WTC11 (cell line): ENCODE measurements at regions not wholly inside any gene's neighbourhood (a gene's known extent, or its start where the extent isn't known, plus 50 kb on each side); places are given as distances from the start of the nearest gene placed in this dataset.

Experiments used
- ATAC-seq: fragments of 200-7000 bp; cut with Tn5 transposase; 2 replicates; pipeline ENCODE4 v1.10.0; 2021; ENCODE audit warnings: mild to moderate bottlenecking, moderate library complexity
- CTCF ChIA-PET: fragments of 300-600 bp; sonication (Branson Sonifier 250); formaldehyde crosslinking; loops from one replicate; lab custom pipeline; 2021; ENCODE audit warnings: antibody characterized with exemption; lab: Charles Lee
- POLR2A ChIA-PET: fragments of 350-600 bp; sonication (Branson Sonifier 250); formaldehyde crosslinking; loops from one replicate; lab custom pipeline; 2021; ENCODE audit warnings: antibody characterized with exemption; lab: Charles Lee
- DNase-seq: peaks from one replicate; pipeline ENCODE4 v3.0.0; 2021; ENCODE audit warnings: low spot score
- H3K27ac Mint-ChIP-seq: 2 replicates; pipeline ENCODE4 v1.8.0; 2021; ENCODE audit warnings: mixed read lengths
- H3K27me3 Mint-ChIP-seq: 2 replicates; pipeline ENCODE4 v1.8.0; 2021; ENCODE audit warnings: low read depth, mild to moderate bottlenecking, moderate library complexity, mixed read lengths
- H3K36me3 Mint-ChIP-seq: 2 replicates; pipeline ENCODE4 v1.8.0; 2021; ENCODE audit warnings: mixed read lengths
- H3K4me1 Mint-ChIP-seq: 2 replicates; pipeline ENCODE4 v1.8.0; 2022; ENCODE audit warnings: mixed read lengths
- H3K4me3 Mint-ChIP-seq: 2 replicates; pipeline ENCODE4 v1.8.0; 2021; ENCODE audit warnings: mild to moderate bottlenecking, moderate library complexity, mixed read lengths
- H3K9me3 Mint-ChIP-seq: 2 replicates; pipeline ENCODE4 v1.8.0; 2021; ENCODE audit warnings: mixed read lengths
- ATF1 ChIP-seq: sonication (generic); formaldehyde crosslinking; IDR thresholded peaks from 2 replicates; pipeline ENCODE4 v1.8.1; 2023; ENCODE audit warnings: mild to moderate bottlenecking, moderate library complexity, missing genetic modification reagents
- ATF6 ChIP-seq: sonication (generic); formaldehyde crosslinking; IDR thresholded peaks from 2 replicates; pipeline ENCODE4 v1.8.1; 2023; ENCODE audit warnings: mild to moderate bottlenecking, missing genetic modification reagents
- CREB1 ChIP-seq: sonication (generic); formaldehyde crosslinking; IDR thresholded peaks from 2 replicates; pipeline ENCODE4 v1.8.0; 2023; ENCODE audit warnings: mild to moderate bottlenecking, missing genetic modification reagents
- E2F5 ChIP-seq: sonication (generic); formaldehyde crosslinking; IDR thresholded peaks from 2 replicates; pipeline ENCODE4 v1.8.1; 2022; ENCODE audit warnings: mild to moderate bottlenecking, moderate library complexity, missing genetic modification reagents
- ETV6 ChIP-seq: sonication (generic); formaldehyde crosslinking; IDR thresholded peaks from 2 replicates; pipeline ENCODE4 v1.8.1; 2022; ENCODE audit warnings: mild to moderate bottlenecking, missing genetic modification reagents
- FOXK1 ChIP-seq: sonication (generic); formaldehyde crosslinking; IDR thresholded peaks from 2 replicates; pipeline ENCODE4 v1.8.0; 2022; ENCODE audit warnings: mild to moderate bottlenecking, moderate library complexity, missing genetic modification reagents
- JAZF1 ChIP-seq: fragments of 250-450 bp; sonication (Bioruptor Pico); IDR thresholded peaks from 2 replicates; pipeline ENCODE4 v1.9.0; 2021; ENCODE audit warnings: moderate library complexity, mild to moderate bottlenecking, inconsistent platforms
- KAT7 ChIP-seq: sonication (generic); formaldehyde crosslinking; IDR thresholded peaks from 2 replicates; pipeline ENCODE4 v1.8.1; 2023; ENCODE audit warnings: missing genetic modification reagents, mild to moderate bottlenecking, borderline replicate concordance
- MXD4 ChIP-seq: fragments of 250-450 bp; sonication (Bioruptor Pico); IDR thresholded peaks from 2 replicates; pipeline ENCODE4 v1.8.0; 2021; ENCODE audit warnings: mild to moderate bottlenecking, moderate library complexity, borderline replicate concordance
- NFATC4 ChIP-seq: fragments of 250-450 bp; sonication (Bioruptor Pico); IDR thresholded peaks from 2 replicates; pipeline ENCODE4 v1.9.0; 2021; ENCODE audit warnings: mild to moderate bottlenecking
- PRRX2 ChIP-seq: fragments of 250-450 bp; sonication (Bioruptor Pico); IDR thresholded peaks from 2 replicates; pipeline ENCODE4 v1.8.0; 2021; ENCODE audit warnings: mild to moderate bottlenecking
- RELA ChIP-seq: sonication (generic); formaldehyde crosslinking; IDR thresholded peaks from 2 replicates; pipeline ENCODE4 v1.8.1; 2022; ENCODE audit warnings: missing genetic modification reagents, mild to moderate bottlenecking, borderline replicate concordance
- RORB ChIP-seq: fragments of 250-450 bp; sonication (Bioruptor Pico); IDR thresholded peaks from 2 replicates; pipeline ENCODE4 v1.9.0; 2021; ENCODE audit warnings: mild to moderate bottlenecking
- SMAD4 ChIP-seq: sonication (generic); formaldehyde crosslinking; IDR thresholded peaks from 2 replicates; pipeline ENCODE4 v1.8.0; 2022; ENCODE audit warnings: mild to moderate bottlenecking, missing genetic modification reagents
- SP1 ChIP-seq: sonication (generic); formaldehyde crosslinking; conservative IDR thresholded peaks from 2 replicates; pipeline ENCODE4 v1.8.1; 2022; ENCODE audit warnings: missing genetic modification reagents
- TEAD4 ChIP-seq: sonication (generic); formaldehyde crosslinking; IDR thresholded peaks from 2 replicates; pipeline ENCODE4 v1.8.0; 2022; ENCODE audit warnings: mild to moderate bottlenecking, missing genetic modification reagents
- ZNF121 ChIP-seq: sonication (generic); formaldehyde crosslinking; IDR thresholded peaks from 2 replicates; pipeline ENCODE4 v1.8.0; 2023; ENCODE audit warnings: missing genetic modification reagents
- ZNF232 ChIP-seq: sonication (generic); formaldehyde crosslinking; IDR thresholded peaks from 2 replicates; pipeline ENCODE4 v1.8.0; 2022; ENCODE audit warnings: mild to moderate bottlenecking, missing genetic modification reagents
- ZNF281 ChIP-seq: sonication (generic); formaldehyde crosslinking; IDR thresholded peaks from 2 replicates; pipeline ENCODE4 v1.8.0; 2023; ENCODE audit warnings: mild to moderate bottlenecking, missing genetic modification reagents
- ZNF317 ChIP-seq: sonication (generic); formaldehyde crosslinking; IDR thresholded peaks from 2 replicates; pipeline ENCODE4 v1.8.1; 2023; ENCODE audit warnings: low read depth, mild to moderate bottlenecking, moderate library complexity, missing genetic modification reagents, borderline replicate concordance
- ZNF396 ChIP-seq: fragments of 250-450 bp; sonication (Bioruptor Pico); IDR thresholded peaks from 2 replicates; pipeline ENCODE4 v1.8.0; 2021; ENCODE audit warnings: mild to moderate bottlenecking, moderate library complexity, borderline replicate concordance
- ZNF671 ChIP-seq: fragments of 250-450 bp; sonication (Bioruptor Pico); IDR thresholded peaks from 2 replicates; pipeline ENCODE4 v1.8.0; 2021; ENCODE audit warnings: mild to moderate bottlenecking
- TF ChIP-seq, protein P1 (sequence below): sonication (generic); formaldehyde crosslinking; conservative IDR thresholded peaks from 2 replicates; pipeline ENCODE4 v1.8.1; 2023; ENCODE audit warnings: mild to moderate bottlenecking, low read depth, missing genetic modification reagents, moderate library complexity
- TF ChIP-seq, protein P2 (sequence below): sonication (generic); formaldehyde crosslinking; IDR thresholded peaks from 2 replicates; pipeline ENCODE4 v1.8.1; 2023; ENCODE audit warnings: mild to moderate bottlenecking, missing genetic modification reagents, borderline replicate concordance

DNA sequence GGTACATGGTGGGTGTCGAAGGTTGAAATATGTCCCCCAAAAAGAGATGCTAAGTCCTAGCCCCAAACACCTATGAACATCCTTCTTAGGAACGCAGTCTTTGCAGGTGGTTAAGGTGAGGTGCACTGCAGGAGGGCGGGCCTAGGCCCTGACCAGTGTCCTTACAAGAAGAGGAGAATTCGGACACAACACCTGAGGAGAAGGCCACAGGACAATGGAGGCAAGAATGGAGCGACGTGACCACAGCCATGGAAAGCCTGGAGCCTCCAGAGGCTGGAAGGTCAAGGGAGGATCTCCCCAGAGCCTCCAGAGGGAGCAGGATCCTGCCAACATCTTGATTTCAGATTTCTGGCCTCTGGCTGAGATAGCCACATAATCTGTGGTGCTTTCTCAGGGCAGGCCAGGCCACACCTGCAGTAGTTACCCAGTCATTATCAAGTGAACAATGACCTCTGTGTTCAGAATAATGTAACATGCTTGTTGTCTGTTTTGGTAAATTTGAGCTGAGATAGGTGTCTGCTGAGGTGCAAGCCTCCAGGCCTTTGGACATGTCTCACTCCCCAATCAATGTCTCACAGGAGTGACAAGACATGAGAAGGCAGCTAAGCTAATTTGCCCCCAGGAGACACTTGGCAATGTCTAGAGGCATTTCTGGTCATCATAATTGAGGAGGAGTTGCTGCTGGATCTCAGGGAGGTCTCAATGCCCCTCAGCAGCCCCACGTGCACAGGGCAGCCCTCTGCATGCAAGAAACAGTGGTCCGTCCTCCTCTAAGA lies 498.9 kb downstream of the BRD1 start (continued):
- TF ChIP-seq ZNF281 (CRISPR knock-in tag) (no peak), ZNF671 (CRISPR knock-in tag) (no peak), JAZF1 (CRISPR knock-in tag) (no peak), ETV6 (CRISPR knock-in tag) (no peak), ZNF121 (no peak)

GRCh38 chr22:49328118-49328475 lies 499.6 kb downstream of the BRD1 start:
- CTCF ChIA-PET: interaction anchor here (2.2 kb wide), 1 partner anchor 23 kb away, joined by 6 read pairs; no protein-coding TSS in a partner anchor
- ATAC-seq (no peak), DNase-seq (no peak)
- H3K9me3 Mint-ChIP-seq: peaks cover 8% of the 10 kb centered on the region; the same call in 1 of the 2 replicates
- no peaks in the 10 kb centered on the region for H3K36me3 Mint-ChIP-seq
- no peak overlapping the region for H3K27ac Mint-ChIP-seq
- H3K4me3 Mint-ChIP-seq: no peak overlapping the region
- TF ChIP-seq, protein P1, sequence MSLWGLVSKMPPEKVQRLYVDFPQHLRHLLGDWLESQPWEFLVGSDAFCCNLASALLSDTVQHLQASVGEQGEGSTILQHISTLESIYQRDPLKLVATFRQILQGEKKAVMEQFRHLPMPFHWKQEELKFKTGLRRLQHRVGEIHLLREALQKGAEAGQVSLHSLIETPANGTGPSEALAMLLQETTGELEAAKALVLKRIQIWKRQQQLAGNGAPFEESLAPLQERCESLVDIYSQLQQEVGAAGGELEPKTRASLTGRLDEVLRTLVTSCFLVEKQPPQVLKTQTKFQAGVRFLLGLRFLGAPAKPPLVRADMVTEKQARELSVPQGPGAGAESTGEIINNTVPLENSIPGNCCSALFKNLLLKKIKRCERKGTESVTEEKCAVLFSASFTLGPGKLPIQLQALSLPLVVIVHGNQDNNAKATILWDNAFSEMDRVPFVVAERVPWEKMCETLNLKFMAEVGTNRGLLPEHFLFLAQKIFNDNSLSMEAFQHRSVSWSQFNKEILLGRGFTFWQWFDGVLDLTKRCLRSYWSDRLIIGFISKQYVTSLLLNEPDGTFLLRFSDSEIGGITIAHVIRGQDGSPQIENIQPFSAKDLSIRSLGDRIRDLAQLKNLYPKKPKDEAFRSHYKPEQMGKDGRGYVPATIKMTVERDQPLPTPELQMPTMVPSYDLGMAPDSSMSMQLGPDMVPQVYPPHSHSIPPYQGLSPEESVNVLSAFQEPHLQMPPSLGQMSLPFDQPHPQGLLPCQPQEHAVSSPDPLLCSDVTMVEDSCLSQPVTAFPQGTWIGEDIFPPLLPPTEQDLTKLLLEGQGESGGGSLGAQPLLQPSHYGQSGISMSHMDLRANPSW (CRISPR knock-in tag): no peak
- TF ChIP-seq RELA (CRISPR knock-in tag) (no peak), E2F5 (CRISPR knock-in tag) (no peak), NFATC4 (no peak), CREB1 (CRISPR knock-in tag) (no peak), ZNF396 (CRISPR knock-in tag) (no peak), RORB (CRISPR knock-in tag) (no peak), FOXK1 (CRISPR knock-in tag) (no peak), MXD4 (no peak), ATF1 (CRISPR knock-in tag) (no peak), ATF6 (CRISPR knock-in tag) (no peak), TEAD4 (CRISPR knock-in tag) (no peak), SMAD4 (CRISPR knock-in tag) (no peak), KAT7 (CRISPR knock-in tag) (no peak), SP1 (no peak), PRRX2 (CRISPR knock-in tag) (no peak), ZNF232 (CRISPR knock-in tag) (no peak), ZNF317 (CRISPR knock-in tag) (no peak)
- TF ChIP-seq, protein P2, sequence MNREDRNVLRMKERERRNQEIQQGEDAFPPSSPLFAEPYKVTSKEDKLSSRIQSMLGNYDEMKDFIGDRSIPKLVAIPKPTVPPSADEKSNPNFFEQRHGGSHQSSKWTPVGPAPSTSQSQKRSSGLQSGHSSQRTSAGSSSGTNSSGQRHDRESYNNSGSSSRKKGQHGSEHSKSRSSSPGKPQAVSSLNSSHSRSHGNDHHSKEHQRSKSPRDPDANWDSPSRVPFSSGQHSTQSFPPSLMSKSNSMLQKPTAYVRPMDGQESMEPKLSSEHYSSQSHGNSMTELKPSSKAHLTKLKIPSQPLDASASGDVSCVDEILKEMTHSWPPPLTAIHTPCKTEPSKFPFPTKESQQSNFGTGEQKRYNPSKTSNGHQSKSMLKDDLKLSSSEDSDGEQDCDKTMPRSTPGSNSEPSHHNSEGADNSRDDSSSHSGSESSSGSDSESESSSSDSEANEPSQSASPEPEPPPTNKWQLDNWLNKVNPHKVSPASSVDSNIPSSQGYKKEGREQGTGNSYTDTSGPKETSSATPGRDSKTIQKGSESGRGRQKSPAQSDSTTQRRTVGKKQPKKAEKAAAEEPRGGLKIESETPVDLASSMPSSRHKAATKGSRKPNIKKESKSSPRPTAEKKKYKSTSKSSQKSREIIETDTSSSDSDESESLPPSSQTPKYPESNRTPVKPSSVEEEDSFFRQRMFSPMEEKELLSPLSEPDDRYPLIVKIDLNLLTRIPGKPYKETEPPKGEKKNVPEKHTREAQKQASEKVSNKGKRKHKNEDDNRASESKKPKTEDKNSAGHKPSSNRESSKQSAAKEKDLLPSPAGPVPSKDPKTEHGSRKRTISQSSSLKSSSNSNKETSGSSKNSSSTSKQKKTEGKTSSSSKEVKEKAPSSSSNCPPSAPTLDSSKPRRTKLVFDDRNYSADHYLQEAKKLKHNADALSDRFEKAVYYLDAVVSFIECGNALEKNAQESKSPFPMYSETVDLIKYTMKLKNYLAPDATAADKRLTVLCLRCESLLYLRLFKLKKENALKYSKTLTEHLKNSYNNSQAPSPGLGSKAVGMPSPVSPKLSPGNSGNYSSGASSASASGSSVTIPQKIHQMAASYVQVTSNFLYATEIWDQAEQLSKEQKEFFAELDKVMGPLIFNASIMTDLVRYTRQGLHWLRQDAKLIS (CRISPR knock-in tag): no peak
- POLR2A ChIA-PET: no interaction called here
- no peaks in the 10 kb centered on the region for H3K4me1 Mint-ChIP-seq
- H3K27me3 Mint-ChIP-seq: no peaks in the 10 kb centered on the region; the same call in 1 of the 2 replicates
